ENCODE measurements at regions not wholly inside any gene's neighbourhood (a gene's known extent, or its start where the extent isn't known, plus 50 kb on each side); places are given as distances from the start of the nearest gene placed in this dataset.

- Histone ChIP-seq H3K79me2 (ENCODE audit: control insufficient read depth in 1 of 2, insufficient read depth in 2 of 2, low read length in 2 of 2) (no peaks in the 10 kb centered on the region), H2BK20ac (ENCODE audit: low read length) (no peak overlapping the region), H3K4me2 (ENCODE audit: insufficient read depth in 1 of 2, low read depth in 2 of 2, low read length in 2 of 2) (no peak overlapping the region), H2BK120ac (replicated peaks; ENCODE audit: low read depth, low read length) (no peak overlapping the region), H2AK5ac (ENCODE audit: low read depth, low read length) (no peak overlapping the region), H3K36me3 (ENCODE audit: control insufficient read depth in 2 of 4, insufficient read depth in 4 of 4, low read length in 3 of 4) (no peaks in the 10 kb centered on the region), H3K9ac (replicated peaks in 1 of 4; ENCODE audit: extremely low read depth in 1 of 4, low read depth in 3 of 4, low read length in 3 of 4) (no peak overlapping the region), H4K20me1 (replicated peaks in 1 of 2; ENCODE audit: control insufficient read depth in 1 of 2, insufficient read depth in 2 of 2, low read length in 2 of 2) (no peaks in the 10 kb centered on the region), H3K9me3 (ENCODE audit: insufficient read depth in 2 of 2, low read depth in 1 of 2, low read length in 1 of 2) (0 out of 4 replicates have a peak, but pooled peaks cover 0 to 3% of the 10 kb centered on the region in 2 experiments), H3K4ac (replicated peaks; ENCODE audit: insufficient read length, low read depth, low read length) (no peak overlapping the region), H4K91ac (replicated peaks; ENCODE audit: insufficient read length, low read length) (no peak overlapping the region), H3K23me2 (ENCODE audit: low read depth, low read length) (no peaks in the 10 kb centered on the region), H2BK15ac (ENCODE audit: low read length) (no peak overlapping the region), H3K4me1 (replicated peaks in 1 of 4; ENCODE audit: control insufficient read depth in 3 of 4, insufficient read depth in 4 of 4, low read length in 3 of 4) (no peaks in the 10 kb centered on the region), H3K79me1 (ENCODE audit: low read depth, low read length) (no peaks in the 10 kb centered on the region), H4K8ac (ENCODE audit: extremely low read depth, insufficient read depth, low read length) (no peak overlapping the region), H2BK5ac (ENCODE audit: low read depth, low read length) (no peak overlapping the region), H4K5ac (ENCODE audit: insufficient read length, low read depth, low read length) (no peak overlapping the region), H3K23ac (ENCODE audit: insufficient read length) (no peak overlapping the region), H3K14ac (ENCODE audit: insufficient read length) (no peak overlapping the region), H2AFZ (ENCODE audit: low read length) (no peak overlapping the region), H2BK12ac (ENCODE audit: low read depth, low read length) (no peak overlapping the region), H3K27ac (ENCODE audit: low read depth, low read length) (no peak overlapping the region), H3K27me3 (replicated peaks in 1 of 4; ENCODE audit: control insufficient read depth in 3 of 4, extremely low read depth in 1 of 4, insufficient read depth in 3 of 4, low read length in 3 of 4) (no peaks in the 10 kb centered on the region), H3K18ac (ENCODE audit: extremely low read depth, low read length) (no peak overlapping the region), H3K56ac (replicated peaks; ENCODE audit: insufficient read length, low read depth, low read length) (no peak overlapping the region), H3K4me3 (ENCODE audit: extremely low read depth in 1 of 4, insufficient read depth in 2 of 4, low read depth in 3 of 4, low read length in 4 of 4) (no peak overlapping the region)
- 97% methylated on average over 3 of the region's 3 CpGs; no CpG with 5 or more reads in 1 of the 2 experiments for WGBS, 2 experiments (ENCODE audit: extremely low coverage in 1 of 2, insufficient coverage in 1 of 2, insufficient read length in 1 of 2, insufficient replicate concordance in 2 of 2, low coverage in 1 of 2, low lambda C conversion rate in 2 of 2, missing lambda C conversion rate in 1 of 2)
- CTCF ChIA-PET (ENCODE audit: partially characterized antibody): interaction anchor here (1.2 kb wide), 1 partner anchor 9 kb away, joined by 3 read pairs; no protein-coding TSS in a partner anchor
- DNase-seq (ENCODE audit: low read depth in 1 of 2, low spot score in 2 of 2) (no peak), FAIRE-seq (no peak)
- POLR2A ChIA-PET (ENCODE audit: partially characterized antibody): no interaction called here
- TF ChIP-seq ZNF274 (IDR thresholded peaks at IDR 0.05; ENCODE audit: borderline replicate concordance, extremely low read depth, low read length) (no peak), CBX5 (IDR thresholded peaks at IDR 0.05; ENCODE audit: low read depth, low read length) (no peak), CHD2 (IDR thresholded peaks at IDR 0.05; ENCODE audit: low read length) (no peak), SAP30 (IDR thresholded peaks at IDR 0.05; ENCODE audit: insufficient read depth, insufficient replicate concordance, low read length) (no peak), TAF1 (IDR thresholded peaks at IDR 0.05; ENCODE audit: low read depth, low read length) (no peak), CBX8 (IDR thresholded peaks at IDR 0.05; ENCODE audit: borderline replicate concordance, low read depth, low read length) (no peak), NANOG (IDR thresholded peaks at IDR 0.05; ENCODE audit: insufficient read depth, low read depth, low read length, poor library complexity, severe bottlenecking) (no peak), KDM4A (IDR thresholded peaks at IDR 0.05; ENCODE audit: low read depth, low read length, severe bottlenecking) (no peak)
Observed at GRCh38 chr3:29088579-29088978, 192.3 kb upstream of the RBMS3 start.

Data from H1 (cell line).